ENCODE measurements at regions not wholly inside any gene's neighbourhood (a gene's known extent, or its start where the extent isn't known, plus 50 kb on each side); places are given as distances from the start of the nearest gene placed in this dataset.

DNA sequence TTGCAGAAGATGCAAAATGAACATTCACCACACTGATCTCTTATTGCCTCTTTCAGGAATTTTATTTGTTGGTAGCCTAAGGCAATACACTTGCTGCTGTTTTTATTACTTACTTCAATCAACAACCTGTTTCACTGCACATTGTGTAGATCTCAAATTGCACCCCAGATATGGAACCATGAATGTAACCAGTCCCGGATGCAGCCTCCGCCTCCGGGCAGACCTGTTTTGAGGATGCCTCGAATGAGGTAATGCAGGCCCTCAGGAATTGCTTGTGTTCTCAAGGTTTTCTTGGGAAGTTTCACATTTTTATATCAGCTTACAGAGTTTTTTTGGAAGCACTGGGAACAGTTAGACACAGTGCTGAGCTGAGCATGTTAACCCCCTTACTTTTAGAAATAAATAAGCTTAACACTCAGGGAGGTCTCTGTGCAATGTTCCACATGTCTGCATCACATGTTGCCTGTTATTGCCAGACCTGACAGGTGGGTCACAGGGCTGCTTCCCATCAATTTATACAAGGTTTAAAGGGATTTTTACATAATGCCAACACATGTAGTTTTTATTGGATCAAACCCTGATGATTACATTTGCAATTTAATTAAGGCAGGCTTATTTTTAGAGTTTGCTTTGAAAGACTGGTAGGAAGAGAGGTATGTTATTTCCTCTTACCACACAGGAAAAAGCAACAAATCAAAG lies 193.1 kb upstream of the POM121L12 start:
- no peak for DNase-seq (ENCODE audit: extremely low spot score)
- ChIA-PET CTCF (no interaction called here), POLR2A (no interaction called here)
- TF ChIP-seq, protein P1, sequence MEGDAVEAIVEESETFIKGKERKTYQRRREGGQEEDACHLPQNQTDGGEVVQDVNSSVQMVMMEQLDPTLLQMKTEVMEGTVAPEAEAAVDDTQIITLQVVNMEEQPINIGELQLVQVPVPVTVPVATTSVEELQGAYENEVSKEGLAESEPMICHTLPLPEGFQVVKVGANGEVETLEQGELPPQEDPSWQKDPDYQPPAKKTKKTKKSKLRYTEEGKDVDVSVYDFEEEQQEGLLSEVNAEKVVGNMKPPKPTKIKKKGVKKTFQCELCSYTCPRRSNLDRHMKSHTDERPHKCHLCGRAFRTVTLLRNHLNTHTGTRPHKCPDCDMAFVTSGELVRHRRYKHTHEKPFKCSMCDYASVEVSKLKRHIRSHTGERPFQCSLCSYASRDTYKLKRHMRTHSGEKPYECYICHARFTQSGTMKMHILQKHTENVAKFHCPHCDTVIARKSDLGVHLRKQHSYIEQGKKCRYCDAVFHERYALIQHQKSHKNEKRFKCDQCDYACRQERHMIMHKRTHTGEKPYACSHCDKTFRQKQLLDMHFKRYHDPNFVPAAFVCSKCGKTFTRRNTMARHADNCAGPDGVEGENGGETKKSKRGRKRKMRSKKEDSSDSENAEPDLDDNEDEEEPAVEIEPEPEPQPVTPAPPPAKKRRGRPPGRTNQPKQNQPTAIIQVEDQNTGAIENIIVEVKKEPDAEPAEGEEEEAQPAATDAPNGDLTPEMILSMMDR (IDR thresholded peaks at IDR 0.05; ENCODE audit: control extremely low read depth, extremely low read depth, low read depth, missing control alignments), result no peak

DNA sequence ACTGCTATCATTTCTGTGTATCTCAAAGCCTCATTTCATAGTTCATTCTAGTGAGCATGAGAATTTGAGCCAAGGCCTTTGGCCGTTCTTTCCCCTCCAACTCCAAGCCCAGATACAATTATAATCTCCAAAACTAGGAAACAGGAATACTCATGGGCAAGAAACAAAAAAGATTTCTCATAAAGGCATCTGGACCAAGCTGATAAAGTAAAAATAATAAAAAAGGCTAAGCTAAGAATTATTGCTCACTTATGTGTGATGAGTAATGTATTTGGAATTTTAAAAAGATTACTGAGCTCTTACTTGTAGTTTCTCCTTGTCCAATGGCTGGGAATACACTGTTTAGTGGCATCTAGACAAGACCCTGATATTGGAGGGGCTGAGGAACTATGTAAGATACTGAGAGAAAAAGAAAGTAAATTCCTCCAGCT lies 196.4 kb upstream of the POM121L12 start:
- POLR2A ChIA-PET, result no interaction called here
- no peak for DNase-seq (ENCODE audit: extremely low spot score)
- CTCF ChIA-PET, result interaction anchor here (0.8 kb wide), 1 partner anchor 10 kb away, joined by 3 read pairs; no protein-coding TSS in a partner anchor
- TF ChIP-seq, protein P1 (IDR thresholded peaks at IDR 0.05; ENCODE audit: control extremely low read depth, extremely low read depth, low read depth, missing control alignments), result no peak

DNA sequence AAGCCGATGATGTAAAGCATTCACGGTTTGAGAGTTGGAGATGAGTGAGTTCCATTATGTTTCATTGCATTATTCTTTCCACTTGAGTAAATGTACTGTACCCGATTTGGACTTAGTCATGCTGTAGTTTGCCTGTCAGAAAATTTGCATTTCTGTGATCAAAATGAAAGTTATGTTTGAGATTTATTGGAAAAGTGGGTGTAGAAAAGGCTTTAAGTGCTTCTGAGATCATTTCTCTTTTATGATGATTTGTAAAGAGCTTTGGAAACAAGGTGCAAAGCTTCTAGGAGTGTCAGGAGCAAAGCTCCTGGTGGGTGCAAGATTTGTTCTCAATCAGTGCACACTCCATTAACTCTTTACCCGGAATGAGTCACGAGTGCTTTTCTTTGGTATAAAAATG lies 204.1 kb upstream of the POM121L12 start:
- CTCF ChIA-PET, result interaction anchor here (0.6 kb wide), 1 partner anchor 14 kb away, joined by 3 read pairs; no protein-coding TSS in a partner anchor
- DNase-seq (ENCODE audit: extremely low spot score), result no peak
- POLR2A ChIA-PET, result no interaction called here

DNA sequence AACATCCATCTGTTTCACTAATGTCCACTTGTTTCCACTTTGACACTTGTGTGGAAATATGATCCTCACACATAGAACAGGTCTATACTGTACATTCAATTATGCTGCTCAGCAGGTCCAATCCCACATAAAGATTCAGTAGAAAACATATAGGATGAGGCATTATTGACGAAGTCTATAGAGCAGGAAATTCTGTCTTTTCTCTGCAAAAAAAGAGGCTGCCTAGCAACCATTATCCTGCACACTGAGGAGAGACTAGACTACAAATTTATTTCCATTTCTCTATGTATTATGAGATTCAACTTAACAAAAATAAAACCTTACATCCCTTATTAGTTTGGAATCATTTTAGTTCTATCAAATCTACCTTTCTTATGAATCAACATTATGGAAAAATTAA lies 204.6 kb upstream of the POM121L12 start:
- TF ChIP-seq, protein P1 (IDR thresholded peaks at IDR 0.05; ENCODE audit: control extremely low read depth, extremely low read depth, low read depth, missing control alignments), result no peak
- no peak for DNase-seq (ENCODE audit: extremely low spot score)
- CTCF ChIA-PET, result no interaction called here
- POLR2A ChIA-PET, result no interaction called here

More for the DNA sequence above, 204.1 kb upstream of the POM121L12 start:
- TF ChIP-seq, protein P1 (IDR thresholded peaks at IDR 0.05; ENCODE audit: control extremely low read depth, extremely low read depth, low read depth, missing control alignments), result no peak

DNA sequence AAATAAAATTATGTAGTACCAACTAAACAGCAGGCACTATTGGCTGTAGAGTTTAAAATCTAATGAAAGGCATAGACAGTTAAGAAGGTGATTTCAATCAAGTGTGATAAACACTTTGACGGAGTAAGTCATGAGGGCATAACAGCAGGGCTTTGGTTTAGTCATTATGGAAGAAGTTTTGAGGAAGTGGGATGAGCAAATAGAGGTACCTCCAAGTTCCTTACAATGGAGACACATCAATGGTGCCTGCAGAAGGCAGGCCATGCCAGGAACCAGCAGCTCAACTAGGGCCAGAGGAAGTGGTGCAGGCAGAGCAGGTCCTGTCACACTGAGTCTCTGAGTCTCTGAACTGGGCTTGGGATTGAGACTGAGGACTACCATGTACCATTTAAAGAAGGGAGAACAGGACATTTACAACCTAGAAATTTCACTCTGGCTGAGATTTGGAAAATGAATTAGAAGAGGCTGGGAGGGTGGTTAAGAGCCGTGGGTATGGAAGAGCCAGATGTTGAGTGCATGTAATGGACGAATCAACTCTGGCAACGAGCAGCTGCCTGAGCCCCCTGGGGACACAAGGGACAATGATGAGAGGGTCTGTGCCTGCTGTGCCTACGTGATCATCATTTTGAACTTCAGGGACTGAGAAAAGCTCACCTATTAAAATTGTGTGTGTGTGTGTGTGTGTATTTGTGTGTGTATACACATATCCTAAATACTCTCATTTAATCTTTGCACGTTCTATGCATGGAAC lies 208.7 kb upstream of the POM121L12 start:
- ChIA-PET CTCF (no interaction called here), POLR2A (no interaction called here)
- DNase-seq (ENCODE audit: extremely low spot score), result no peak
- TF ChIP-seq, protein P1 (IDR thresholded peaks at IDR 0.05; ENCODE audit: control extremely low read depth, extremely low read depth, low read depth, missing control alignments), result no peak

DNA sequence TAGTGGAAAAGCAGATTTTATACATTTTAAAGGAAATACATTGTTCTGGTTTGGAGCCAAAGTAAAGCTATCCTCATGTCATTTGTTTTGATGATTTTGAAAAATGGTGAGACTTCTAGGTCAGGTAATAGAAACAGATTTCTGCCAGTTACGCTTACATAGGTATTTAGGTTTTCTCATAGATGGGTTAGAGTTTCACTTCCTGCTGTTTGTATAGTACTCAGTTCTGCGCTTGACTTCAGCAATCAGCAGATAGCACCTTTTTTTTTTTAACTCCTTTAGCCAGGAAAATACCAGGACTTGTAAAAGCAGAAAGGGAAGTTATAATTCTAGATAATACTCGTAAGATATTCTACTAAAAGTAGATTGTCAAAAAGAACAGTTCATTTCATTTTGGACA lies 209.8 kb upstream of the POM121L12 start:
- ChIA-PET CTCF (no interaction called here), POLR2A (no interaction called here)

More for the DNA sequence above, 209.8 kb upstream of the POM121L12 start:
- TF ChIP-seq, protein P1 (IDR thresholded peaks at IDR 0.05; ENCODE audit: control extremely low read depth, extremely low read depth, low read depth, missing control alignments), result no peak
- DNase-seq (ENCODE audit: extremely low spot score), result no peak
